Spleen (tissue), 7 donors: ENCODE measurements at regions not wholly inside any gene's neighbourhood (a gene's known extent, or its start where the extent isn't known, plus 50 kb on each side); places are given as distances from the start of the nearest gene placed in this dataset.

Experiments used
- CTCF ChIP-seq, 11 experiments: fragments of 200-600 bp in 7 of 11; fragments of 450-650 bp in 4 of 11; sonication (generic) in 4 of 11; IDR thresholded peaks in 8 of 11; conservative IDR thresholded peaks in 3 of 11; 1 replicate in 7 of 11; 2 replicates in 4 of 11; pipeline versions ENCODE4 v1.4.0 to v1.8.0; 2016 to 2021; ENCODE audit warnings: antibody characterized with exemption in 11 of 11, inconsistent platforms in 4 of 11, mild to moderate bottlenecking in 1 of 11
- POLR2AphosphoS5 ChIP-seq, 3 donors: sonication (generic); formaldehyde crosslinking; IDR thresholded peaks; one replicate each; pipeline ENCODE4 v1.5.1; 2017; ENCODE audit warnings: antibody characterized with exemption in 3 of 3
- donor health status: DM: no; HTN: no; CAD: no; lungs with moderate emphysema.
- donor health status: DM: no; HTN: no; CAD: no.
- donor health status: DM: no; HTN: no; CAD: no.

DNA sequence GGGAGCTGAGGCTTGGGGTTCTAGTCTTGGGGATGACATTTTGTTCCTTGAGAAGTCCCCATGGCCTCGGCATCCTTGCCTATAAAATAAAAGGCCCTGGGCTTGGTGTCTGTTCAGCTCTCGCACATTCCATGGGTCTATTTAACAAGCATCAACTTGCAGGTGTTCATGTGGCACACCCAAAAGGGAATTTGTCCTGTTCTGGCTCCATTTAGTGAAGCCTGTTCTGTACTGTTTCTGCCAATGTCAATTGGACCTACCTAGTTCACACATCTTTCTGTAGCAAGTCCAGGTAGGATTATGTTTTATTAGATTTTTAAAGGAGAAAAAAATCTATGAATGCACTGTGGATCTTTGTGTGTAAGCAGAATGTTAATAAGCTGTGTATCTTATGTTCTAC is 262.0 kb downstream of the HIVEP2 start:
- TF ChIP-seq CTCF (IDR thresholded peaks at IDR 0.05 in 8 of 11, conservative IDR thresholded peaks at IDR 0.05 in 3 of 11) (no peak), POLR2AphosphoS5 (IDR thresholded peaks at IDR 0.05) (no peak)
